NCI-H1694 (cell line): ENCODE measurements at regions not wholly inside any gene's neighbourhood (a gene's known extent, or its start where the extent isn't known, plus 50 kb on each side); places are given as distances from the start of the nearest gene placed in this dataset.
"Not testable (repeated sequence)": the region's sequence is repeated elsewhere in the genome, so short reads cannot be mapped to it uniquely, and the experiment has no call there.

ENCODE experiments used
- DNase-seq: peaks from one replicate; lab custom pipeline; 2025; lab: John Stamatoyannopoulos, UW

- DNase-seq = no peak
Observed at GRCh38 chr4:12579172-12579571, 905.0 kb downstream of the RAB28 start.

DNA sequence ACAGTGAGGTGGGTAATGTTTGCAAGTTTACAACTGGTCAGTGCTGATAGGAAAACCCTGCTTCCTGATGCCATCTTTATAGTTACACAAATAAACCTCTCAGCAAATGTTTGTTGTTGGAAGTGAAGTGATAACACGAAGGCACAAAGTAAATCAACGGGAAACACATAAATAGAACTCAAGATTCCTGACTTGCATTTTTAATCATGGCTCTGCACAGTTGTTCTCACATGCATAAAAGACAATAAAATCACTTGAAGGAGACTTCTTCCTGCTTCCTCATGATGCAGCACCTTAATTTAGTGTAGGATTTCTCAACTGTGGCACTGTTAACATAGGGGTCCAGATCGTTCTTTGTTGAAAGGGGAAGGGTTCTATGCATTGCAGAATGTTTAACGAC is 907.7 kb downstream of the RAB28 start:
- no peak for DNase-seq

- DNase-seq = no peak
Observed at GRCh38 chr4:12573716-12574115, 910.4 kb downstream of the RAB28 start.

GRCh38 chr4:12562476-12563140 is 921.5 kb downstream of the RAB28 start:
- DNase-seq = no peak

DNA sequence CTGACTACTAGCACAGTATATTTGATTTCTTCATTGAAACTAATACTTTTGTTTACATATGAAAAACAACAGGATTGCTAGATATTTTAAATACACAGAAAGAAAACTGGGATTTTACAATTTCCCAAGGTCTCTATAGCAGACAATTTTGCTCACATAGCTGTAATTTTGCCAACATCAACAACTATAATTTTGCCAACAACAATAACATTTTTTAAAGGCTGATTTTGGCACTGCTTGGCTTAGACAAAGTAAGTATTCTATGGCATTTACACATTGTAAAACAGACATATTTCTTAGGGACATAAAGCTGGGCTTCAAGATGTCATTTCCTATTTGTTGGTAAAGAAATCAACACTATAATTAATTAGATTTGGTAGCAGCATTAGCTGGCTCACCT is 922.1 kb downstream of the RAB28 start:
- no peak for DNase-seq

DNA sequence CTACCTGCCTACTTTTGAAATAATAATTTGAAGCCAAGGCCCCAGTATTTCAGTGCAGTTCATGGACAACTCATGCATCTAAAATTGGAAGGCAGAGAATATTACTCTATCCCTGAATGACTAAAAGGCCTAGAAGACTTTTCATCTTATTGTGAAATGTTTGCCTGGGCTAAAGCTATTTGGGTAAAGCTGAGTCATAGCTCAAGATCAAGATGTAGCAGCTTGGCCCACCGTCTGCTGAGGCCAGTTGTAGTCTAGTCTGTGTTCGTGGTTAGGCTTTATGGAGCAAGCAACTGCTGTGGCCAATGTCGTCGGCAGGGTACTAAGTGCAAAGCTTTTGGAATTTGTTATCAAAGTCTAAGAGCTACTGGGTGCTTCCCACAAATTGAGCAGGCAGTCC is 929.1 kb downstream of the RAB28 start:
- no peak for DNase-seq

DNA sequence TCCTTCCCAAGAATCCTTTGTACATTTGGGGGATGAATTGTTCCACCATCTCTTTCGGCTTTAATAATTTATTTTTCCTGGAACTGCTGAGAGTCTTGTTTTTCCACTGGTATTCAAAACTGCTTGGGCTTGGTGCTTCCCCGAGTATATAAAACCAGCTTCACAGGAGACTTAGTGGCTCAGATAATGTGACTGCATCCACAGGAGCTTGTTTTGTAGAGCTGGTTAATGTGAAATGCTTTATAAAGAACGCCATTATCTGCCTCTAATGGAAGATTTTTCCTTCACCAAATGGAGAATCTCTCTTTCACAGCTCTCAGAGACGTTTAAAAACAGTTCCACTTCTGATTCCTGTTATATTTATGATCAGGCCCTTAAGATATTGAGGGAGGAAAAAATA is 935.5 kb downstream of the RAB28 start:
- no peak for DNase-seq

DNA sequence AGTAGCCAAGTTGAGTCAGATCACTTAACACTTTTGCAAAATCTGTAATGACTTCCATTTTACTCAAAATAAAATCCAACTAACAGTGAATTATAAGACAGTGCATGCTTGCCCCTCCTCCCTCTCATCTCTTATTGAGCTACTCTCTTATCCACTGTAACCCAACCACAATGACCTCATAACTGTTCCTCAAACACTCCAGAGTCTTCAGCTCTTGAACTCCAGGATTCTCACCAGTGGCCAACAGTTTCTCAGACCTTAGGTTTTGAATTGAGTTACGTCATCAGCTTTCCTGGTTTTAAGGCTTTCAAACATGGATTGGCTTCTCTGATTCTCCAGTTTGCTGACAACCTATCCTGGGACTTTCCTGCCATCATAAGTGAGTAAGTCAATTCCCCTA is 938.3 kb downstream of the RAB28 start:
- DNase-seq = no peak

DNA sequence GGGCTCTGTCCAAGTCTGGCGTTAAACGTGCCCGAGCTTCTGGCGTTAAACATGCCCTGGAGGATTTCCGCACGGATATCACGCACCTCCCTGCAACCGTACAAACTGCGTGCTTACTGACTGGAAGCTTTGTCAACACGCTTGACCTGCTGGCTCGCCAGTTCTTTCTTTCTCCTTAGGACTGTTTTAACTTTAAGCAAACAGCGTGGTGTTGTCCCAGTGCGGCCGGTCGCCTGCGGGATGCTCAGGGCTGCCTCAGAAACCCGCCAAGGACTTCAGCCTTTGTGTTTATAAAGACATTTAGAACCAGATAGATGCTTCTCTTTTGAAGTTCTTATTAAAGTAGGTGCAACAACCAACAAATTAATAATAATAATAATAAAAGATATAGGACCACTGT is 946.0 kb downstream of the RAB28 start:
- DNase-seq = no peak

GRCh38 chr4:12534684-12535083 is 949.5 kb downstream of the RAB28 start:
- no peak for DNase-seq

- no peak for DNase-seq
Observed at GRCh38 chr4:12519426-12519825, 964.7 kb downstream of the RAB28 start.

DNA sequence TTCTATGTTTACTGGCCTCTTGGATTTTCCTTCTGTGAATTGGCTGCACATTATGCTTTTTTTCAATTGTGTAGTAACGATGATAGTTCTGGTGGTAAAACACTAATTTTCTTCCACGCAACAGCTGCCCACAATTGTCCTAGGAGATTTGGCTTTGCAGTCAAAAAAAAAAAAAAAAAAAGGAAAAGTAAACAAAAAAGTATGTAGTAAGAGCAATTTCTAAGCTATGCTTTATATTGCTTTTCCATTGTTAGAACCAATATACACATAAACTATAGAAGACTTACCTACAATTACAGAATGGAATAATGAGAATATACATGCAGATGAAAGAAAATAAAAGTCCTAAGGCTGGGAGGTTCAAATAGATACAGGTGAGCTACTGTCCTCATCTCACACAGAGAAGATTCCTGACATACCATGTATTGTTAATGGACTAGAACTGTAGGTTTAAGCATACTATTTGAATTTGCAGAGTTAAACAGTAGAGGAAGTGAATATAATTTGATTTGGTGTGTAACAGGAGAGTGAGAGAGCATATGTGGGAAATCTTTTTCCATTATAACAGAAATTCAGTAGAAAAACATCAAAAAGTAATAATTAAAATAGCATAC is 976.2 kb downstream of the RAB28 start:
- no peak for DNase-seq

DNA sequence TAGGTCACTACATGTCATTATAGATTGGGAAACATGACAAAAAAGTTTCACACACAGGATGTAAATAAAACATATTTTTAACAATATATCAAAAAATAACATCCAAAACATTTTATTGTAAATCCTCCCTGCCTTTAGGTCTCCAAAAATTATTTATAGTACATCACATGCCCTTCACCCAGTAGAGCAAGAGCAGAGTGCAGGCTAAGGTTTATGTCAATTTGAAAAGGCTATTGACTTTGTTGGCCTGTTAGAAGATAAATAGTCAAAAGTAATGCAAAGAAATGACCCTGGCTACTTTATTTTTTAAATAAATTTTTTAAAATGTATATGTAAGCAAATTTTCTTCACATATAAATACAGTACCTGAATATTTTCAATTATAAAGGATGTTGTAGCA is 983.7 kb downstream of the RAB28 start:
- DNase-seq = no peak

- no peak for DNase-seq
Observed at GRCh38 chr4:12499693-12500092, 984.4 kb downstream of the RAB28 start.

- DNase-seq = no peak
Observed at GRCh38 chr4:12495211-12495610, 988.9 kb downstream of the RAB28 start.

- DNase-seq = no peak
Observed at GRCh38 chr4:12492730-12493393, 991.3 kb downstream of the RAB28 start.

- no peak for DNase-seq
Observed at GRCh38 chr4:12488672-12489071, 995.5 kb downstream of the RAB28 start.

GRCh38 chr4:12487000-12487399 is 997.1 kb downstream of the RAB28 start:
- DNase-seq = no peak

DNA sequence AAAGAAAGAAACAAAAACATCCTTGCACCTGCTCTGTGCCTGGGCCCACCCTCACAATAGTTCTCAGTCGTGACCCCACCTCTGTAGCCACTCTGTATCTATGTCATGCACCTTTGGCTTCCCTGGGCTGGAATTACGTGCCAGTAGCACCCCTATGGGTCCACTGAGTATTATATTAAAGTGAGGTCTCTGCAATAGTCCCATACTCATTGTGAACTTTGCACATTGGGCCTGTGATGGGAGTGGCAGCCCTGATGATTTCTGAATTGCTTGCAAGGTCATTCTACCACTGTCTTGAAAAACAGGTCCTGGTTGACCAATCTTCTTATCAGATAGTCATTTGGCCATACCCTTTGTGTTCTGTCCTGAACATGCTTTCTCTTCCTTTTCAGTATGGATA is 1012.1 kb downstream of the RAB28 start:
- no peak for DNase-seq

DNA sequence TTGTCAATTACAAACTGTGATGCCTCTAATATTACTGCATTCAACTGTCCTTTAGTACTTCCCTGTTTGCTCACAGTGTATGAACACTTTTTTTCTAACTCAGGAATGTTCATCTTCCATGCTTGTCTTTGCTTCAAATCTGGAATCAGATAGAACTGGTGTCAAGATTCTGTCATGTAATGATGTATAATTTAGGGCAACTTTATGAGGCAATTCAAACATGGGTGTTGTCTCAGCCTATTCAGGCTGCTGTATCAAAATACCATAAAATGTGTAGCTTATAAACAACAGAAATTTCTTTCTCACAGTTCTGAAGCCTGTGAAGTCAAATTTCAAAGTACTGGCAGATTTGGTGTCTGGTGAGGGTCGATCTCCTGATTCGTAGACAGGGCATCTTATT is 1012.9 kb downstream of the RAB28 start:
- DNase-seq = no peak

- not testable (repeated sequence) for DNase-seq
Observed at GRCh38 chr4:12461576-12461975, 1022.6 kb downstream of the RAB28 start.

DNA sequence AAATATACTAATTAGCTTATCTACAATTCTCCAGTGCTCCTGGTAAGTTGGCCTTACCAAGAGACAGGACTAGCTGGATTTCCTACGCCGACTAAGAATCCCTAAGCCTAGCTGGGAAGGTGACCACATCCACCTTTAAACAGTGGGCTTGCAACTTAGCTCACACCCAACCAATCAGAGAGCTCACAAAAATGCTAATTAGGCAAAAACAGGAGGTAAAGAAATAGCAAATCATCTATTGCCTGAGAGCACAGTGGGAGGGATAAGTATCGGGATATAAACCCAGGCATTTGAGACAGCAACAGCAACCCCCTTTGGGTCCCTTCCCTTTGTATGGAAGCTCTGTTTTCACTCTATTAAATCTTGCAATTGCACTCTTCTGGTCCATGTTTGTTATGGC is 1025.0 kb downstream of the RAB28 start:
- no peak for DNase-seq

DNA sequence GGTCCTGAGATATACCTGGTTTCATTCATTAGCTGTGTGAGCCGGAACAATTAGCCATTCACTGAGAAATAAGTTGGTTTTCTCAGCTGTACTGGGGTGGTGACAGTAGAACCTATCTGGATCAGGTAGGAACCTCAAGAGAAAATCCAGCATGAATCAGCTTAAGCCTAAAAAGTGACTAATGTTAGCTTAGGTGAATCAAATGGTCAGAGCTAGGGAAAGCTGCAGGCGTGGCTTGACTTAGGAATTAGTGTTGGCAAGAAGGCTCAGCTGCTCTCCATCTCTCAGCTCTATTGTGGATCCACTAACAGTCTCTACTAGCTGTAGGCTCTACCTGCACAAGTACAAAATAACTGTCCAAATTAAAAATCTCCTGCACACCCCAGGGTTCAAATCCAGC is 1025.5 kb downstream of the RAB28 start:
- DNase-seq = no peak

DNA sequence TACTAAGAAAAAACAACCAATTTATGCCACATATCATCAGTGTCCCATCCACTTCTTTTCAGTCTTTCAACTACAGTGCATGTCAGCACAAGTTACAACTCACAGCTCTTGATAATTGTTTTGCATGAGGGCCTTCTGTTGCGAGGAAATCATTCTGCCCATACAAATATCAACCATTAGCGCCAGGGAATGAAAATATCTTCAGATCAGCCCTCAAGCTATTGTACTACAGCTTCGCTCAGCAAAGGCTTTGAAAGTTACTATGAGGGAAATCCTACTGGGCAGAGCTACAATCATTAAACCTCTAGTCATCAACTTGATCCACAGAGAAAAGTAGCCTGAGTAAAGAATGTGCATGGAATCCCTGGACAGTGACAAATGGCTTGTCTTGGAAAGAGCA is 1023.6 kb upstream of the HS3ST1 start:
- DNase-seq = no peak
